Brain microvascular endothelial cell (primary cell): ENCODE measurements at regions not wholly inside any gene's neighbourhood (a gene's known extent, or its start where the extent isn't known, plus 50 kb on each side); places are given as distances from the start of the nearest gene placed in this dataset.

Experiments
- DNase-seq: peaks from one replicate; pipeline ENCODE4 v3.0.0-alpha.2; 2020
- H3K27ac ChIP-seq: fragments of 250-450 bp; sonication (Bioruptor Pico); 2 replicates; pipeline ENCODE4 v1.5.1; 2020; ENCODE audit warnings: mild to moderate bottlenecking, moderate library complexity
- H3K27me3 ChIP-seq: fragments of 250-450 bp; sonication (Bioruptor Pico); replicated peaks from 2 replicates; pipeline ENCODE4 v1.5.1; 2020; ENCODE audit warnings: mild to moderate bottlenecking
- H3K36me3 ChIP-seq: fragments of 250-450 bp; sonication (Bioruptor Pico); replicated peaks from 2 replicates; pipeline ENCODE4 v1.5.1; 2020; ENCODE audit warnings: mild to moderate bottlenecking
- H3K4me3 ChIP-seq: 2 replicates; pipeline ENCODE4 v1.5.1; 2011; ENCODE audit warnings: low read depth, mild to moderate bottlenecking, control low read depth, low read length, moderate library complexity
- CTCF ChIP-seq: IDR thresholded peaks from 2 replicates; pipeline ENCODE4 v1.5.1; 2011; ENCODE audit warnings: low read depth, mild to moderate bottlenecking, moderate library complexity, low read length, control low read depth, inconsistent platforms; ENCODE audit errors: missing control alignments
- in situ Hi-C: cut with HindIII; loops from 2 replicates; pipeline ENCODE4 v1.10.0; 2017; ENCODE audit warnings: low sequenced_read_pairs, low pct_ligation_motif_present

- DNase-seq, result no peak
- Histone ChIP-seq H3K36me3 (no peaks in the 10 kb centered on the region), H3K4me3 (no peak overlapping the region), H3K27me3 (no peaks in the 10 kb centered on the region), H3K27ac (no peak overlapping the region)
- in situ Hi-C loops, result no loop called here
- TF ChIP-seq CTCF, result no peak
Observed at GRCh38 chr10:128885573-128886555, 581.2 kb upstream of the MGMT start.

- TF ChIP-seq CTCF, result no peak
- Histone ChIP-seq H3K27ac (no peak overlapping the region), H3K4me3 (no peak overlapping the region), H3K36me3 (no peaks in the 10 kb centered on the region), H3K27me3 (no peaks in the 10 kb centered on the region)
- no peak for DNase-seq
- in situ Hi-C loops, result no loop called here
Observed at GRCh38 chr10:128887856-128888255, 579.2 kb upstream of the MGMT start.

GRCh38 chr10:128892005-128892404 lies 575.0 kb upstream of the MGMT start:
- no peaks in the 10 kb centered on the region for H3K27me3 ChIP-seq
- H3K36me3 ChIP-seq, result no peaks in the 10 kb centered on the region
- DNase-seq, result no peak
- H3K27ac ChIP-seq, result no peak overlapping the region
- H3K4me3 ChIP-seq, result no peak overlapping the region
- TF ChIP-seq CTCF, result no peak
- in situ Hi-C loops, result no loop called here

- TF ChIP-seq CTCF, result no peak
- no peak for DNase-seq
- Histone ChIP-seq H3K36me3 (no peaks in the 10 kb centered on the region), H3K4me3 (no peak overlapping the region), H3K27ac (no peak overlapping the region), H3K27me3 (no peaks in the 10 kb centered on the region)
- in situ Hi-C loops, result no loop called here
Observed at GRCh38 chr10:128894641-128895040, 572.4 kb upstream of the MGMT start.

- Histone ChIP-seq H3K27me3 (no peaks in the 10 kb centered on the region), H3K4me3 (no peak overlapping the region), H3K36me3 (no peaks in the 10 kb centered on the region), H3K27ac (no peak overlapping the region)
- in situ Hi-C loops, result no loop called here
- no peak for TF ChIP-seq CTCF
- DNase-seq, result no peak
Observed at GRCh38 chr10:128895473-128895872, 571.6 kb upstream of the MGMT start.
